H1 (cell line): ENCODE measurements at regions not wholly inside any gene's neighbourhood (a gene's known extent, or its start where the extent isn't known, plus 50 kb on each side); places are given as distances from the start of the nearest gene placed in this dataset.

Experiments used
- CTCF ChIA-PET: fragments of 300-600 bp; sonication (Branson Sonifier 250); formaldehyde crosslinking; loops from one replicate; lab custom pipeline; 2021; ENCODE audit not compliant: partially characterized antibody; lab: Charles Lee
- POLR2A ChIA-PET: fragments of 300-600 bp; sonication (Branson Sonifier 250); formaldehyde crosslinking; loops from one replicate; lab custom pipeline; 2021; ENCODE audit warnings: inconsistent platforms; ENCODE audit not compliant: partially characterized antibody; lab: Charles Lee
- DNase-seq, 2 experiments: peaks; one replicate each; pipeline versions ENCODE4 v3.0.0 to v3.0.0-alpha.2; 2010 to 2022; ENCODE audit warnings: low spot score in 2 of 2, low read depth in 1 of 2, mixed read lengths in 1 of 2
- FAIRE-seq: peaks from 2 replicates; lab custom pipeline; 2011; peaks lifted over from hg19 to GRCh38; lab: Jason Lieb, UNC
- H2AFZ ChIP-seq: 2 replicates; pipeline ENCODE4 v1.8.1; 2012; ENCODE audit warnings: low read length, inconsistent platforms
- H2AK5ac ChIP-seq: 2 replicates; pipeline ENCODE4 v1.6.1; 2013; ENCODE audit warnings: low read depth, low read length
- H2BK120ac ChIP-seq: replicated peaks from 2 replicates; pipeline ENCODE3; 2013; ENCODE audit warnings: low read depth, low read length, inconsistent platforms
- H2BK12ac ChIP-seq: 2 replicates; pipeline ENCODE4 v1.6.1; 2013; ENCODE audit warnings: low read depth, low read length
- H2BK15ac ChIP-seq: 2 replicates; pipeline ENCODE4 v1.6.1; 2013; ENCODE audit warnings: low read length
- H2BK20ac ChIP-seq: 2 replicates; pipeline ENCODE4 v1.6.1; 2013; ENCODE audit warnings: low read length
- H2BK5ac ChIP-seq: 2 replicates; pipeline ENCODE4 v1.6.1; 2013; ENCODE audit warnings: low read depth, low read length
- H3K14ac ChIP-seq: 2 replicates; pipeline ENCODE4 v1.6.1; 2013; ENCODE audit warnings: inconsistent platforms; ENCODE audit not compliant: insufficient read length
- H3K18ac ChIP-seq: 2 replicates; pipeline ENCODE4 v1.6.1; 2013; ENCODE audit warnings: low read length; ENCODE audit errors: extremely low read depth
- H3K23ac ChIP-seq: 2 replicates; pipeline ENCODE4 v1.6.1; 2013; ENCODE audit warnings: inconsistent platforms; ENCODE audit not compliant: insufficient read length
- H3K23me2 ChIP-seq: 2 replicates; pipeline ENCODE4 v1.6.1; 2013; ENCODE audit warnings: low read depth, low read length
- H3K27ac ChIP-seq: 2 replicates; pipeline ENCODE4 v1.6.1; 2011; ENCODE audit warnings: low read depth, low read length, inconsistent platforms
- H3K27me3 ChIP-seq, 4 experiments: replicated peaks in 1 of 4; 1 replicate in 1 of 4; 2 replicates in 3 of 4; pipeline versions ENCODE4 v1.6.1 to v1.8.1; 2011 to 2013; ENCODE audit warnings: low read length in 3 of 4, mild to moderate bottlenecking in 3 of 4, inconsistent platforms in 2 of 4, mixed read lengths in 2 of 4, moderate library complexity in 1 of 4; ENCODE audit not compliant: control insufficient read depth in 3 of 4, insufficient read depth in 3 of 4; ENCODE audit errors: extremely low read depth in 1 of 4
- H3K36me3 ChIP-seq, 4 experiments: 2 replicates each; pipeline versions ENCODE4 v1.6.1 to v1.8.1; 2011 to 2013; ENCODE audit warnings: mild to moderate bottlenecking in 4 of 4, low read length in 3 of 4, moderate library complexity in 2 of 4, control low read depth in 1 of 4, inconsistent platforms in 1 of 4; ENCODE audit not compliant: insufficient read depth in 4 of 4, control insufficient read depth in 2 of 4
- H3K4ac ChIP-seq: replicated peaks from 2 replicates; pipeline ENCODE3; 2013; ENCODE audit warnings: low read length, low read depth, mixed read lengths, inconsistent platforms; ENCODE audit not compliant: insufficient read length
- H3K4me1 ChIP-seq, 4 experiments: replicated peaks in 1 of 4; 1 replicate in 1 of 4; 2 replicates in 3 of 4; pipeline versions ENCODE4 v1.6.1 to v1.8.1; 2011 to 2013; ENCODE audit warnings: low read length in 3 of 4, inconsistent platforms in 2 of 4, mixed read lengths in 1 of 4; ENCODE audit not compliant: insufficient read depth in 4 of 4, control insufficient read depth in 3 of 4
- H3K4me2 ChIP-seq, 2 experiments: 2 replicates each; pipeline versions ENCODE4 v1.6.1 to v1.8.1; 2011 to 2013; ENCODE audit warnings: low read depth in 2 of 2, low read length in 2 of 2, control low read depth in 1 of 2, inconsistent platforms in 1 of 2, mild to moderate bottlenecking in 1 of 2; ENCODE audit not compliant: insufficient read depth in 1 of 2
- H3K4me3 ChIP-seq, 4 experiments: fragments of 200-600, 300-600 bp in 1 of 4; sonication (generic), shearing (Covaris generic), sonication (Bioruptor Twin) in 1 of 4; 2 replicates each; pipeline versions ENCODE4 v1.5.1 to v1.8.1; 2011 to 2016; ENCODE audit warnings: low read length in 4 of 4, low read depth in 3 of 4, control low read depth in 2 of 4, inconsistent platforms in 2 of 4, mild to moderate bottlenecking in 2 of 4, mixed read lengths in 1 of 4, moderate library complexity in 1 of 4; ENCODE audit not compliant: insufficient read depth in 2 of 4; ENCODE audit errors: extremely low read depth in 1 of 4
- H3K56ac ChIP-seq: replicated peaks from 2 replicates; pipeline ENCODE3; 2013; ENCODE audit warnings: low read depth, mild to moderate bottlenecking, mixed read lengths, low read length, inconsistent platforms; ENCODE audit not compliant: insufficient read length
- H3K79me1 ChIP-seq: 2 replicates; pipeline ENCODE4 v1.6.1; 2013; ENCODE audit warnings: low read depth, low read length, control low read depth
- H3K79me2 ChIP-seq, 2 experiments: 2 replicates each; pipeline versions ENCODE4 v1.6.1 to v1.8.1; 2012 to 2013; ENCODE audit warnings: low read length in 2 of 2, mild to moderate bottlenecking in 2 of 2, inconsistent platforms in 1 of 2; ENCODE audit not compliant: insufficient read depth in 2 of 2, control insufficient read depth in 1 of 2
- H3K9ac ChIP-seq, 4 experiments: replicated peaks in 1 of 4; 1 replicate in 1 of 4; 2 replicates in 3 of 4; pipeline versions ENCODE4 v1.6.1 to v1.8.1; 2011 to 2013; ENCODE audit warnings: low read depth in 3 of 4, low read length in 3 of 4, control low read depth in 2 of 4, mild to moderate bottlenecking in 2 of 4, moderate library complexity in 2 of 4, inconsistent platforms in 1 of 4; ENCODE audit errors: extremely low read depth in 1 of 4
- H3K9me3 ChIP-seq, 2 experiments: 2 replicates each; pipeline versions ENCODE4 v1.6.1 to v1.8.1; 2012 to 2013; ENCODE audit warnings: mild to moderate bottlenecking in 2 of 2, moderate library complexity in 2 of 2, control low read depth in 1 of 2, inconsistent platforms in 1 of 2, low read depth in 1 of 2, low read length in 1 of 2, mixed read lengths in 1 of 2; ENCODE audit not compliant: insufficient read depth in 2 of 2
- H4K20me1 ChIP-seq, 2 experiments: replicated peaks in 1 of 2; 2 replicates each; pipeline versions ENCODE3 to v1.8.1; 2011 to 2013; ENCODE audit warnings: inconsistent platforms in 2 of 2, low read length in 2 of 2, mild to moderate bottlenecking in 1 of 2; ENCODE audit not compliant: insufficient read depth in 2 of 2, control insufficient read depth in 1 of 2
- H4K5ac ChIP-seq: 2 replicates; pipeline ENCODE4 v1.6.1; 2013; ENCODE audit warnings: low read length, low read depth, mixed read lengths, inconsistent platforms; ENCODE audit not compliant: insufficient read length
- H4K8ac ChIP-seq: 2 replicates; pipeline ENCODE4 v1.8.0; 2013; ENCODE audit warnings: mild to moderate bottlenecking, moderate library complexity, low read length, inconsistent platforms; ENCODE audit not compliant: insufficient read depth; ENCODE audit errors: extremely low read depth
- H4K91ac ChIP-seq: replicated peaks from 2 replicates; pipeline ENCODE3; 2013; ENCODE audit warnings: low read length, mixed read lengths, inconsistent platforms; ENCODE audit not compliant: insufficient read length
- SP1 ChIP-seq: IDR thresholded peaks from 2 replicates; pipeline ENCODE4 v1.6.1; 2011; ENCODE audit warnings: low read depth, low read length
- WGBS, 2 experiments: shearing (Covaris generic) in 1 of 2; methylation state at CpG; one replicate each; pipeline versions ENCODE4 v1.1.6 to v1.1.7; 2013 to 2015; ENCODE audit warnings: low lambda C conversion rate in 2 of 2, mixed read lengths in 2 of 2, inconsistent platforms in 1 of 2, low coverage in 1 of 2, missing lambda C conversion rate in 1 of 2; ENCODE audit not compliant: insufficient replicate concordance in 2 of 2, insufficient coverage in 1 of 2, insufficient read length in 1 of 2; ENCODE audit errors: extremely low coverage in 1 of 2, missing lambda C conversion rate in 1 of 2; 5-methylcytosine and 5-hydroxymethylcytosine counted together

GRCh38 chr10:130778166-130778545 lies 533.4 kb downstream of the TCERG1L start:
- H3K27me3 ChIP-seq, result no peaks in the 10 kb centered on the region
- no peak overlapping the region for H3K18ac ChIP-seq
- no peaks in the 10 kb centered on the region for H3K23me2 ChIP-seq
- no peak overlapping the region for H3K27ac ChIP-seq
- H3K4me2 ChIP-seq, result no peak overlapping the region
- no peak overlapping the region for H3K4me3 ChIP-seq
- no peak overlapping the region for H2BK20ac ChIP-seq
- no peak overlapping the region for H2AFZ ChIP-seq
- H3K4me1 ChIP-seq, result no peaks in the 10 kb centered on the region
- no peak overlapping the region for H2AK5ac ChIP-seq
- peaks cover 0 to 2% of the 10 kb centered on the region in 2 experiments for H4K20me1 ChIP-seq
- DNase-seq, result no peak
- H2BK5ac ChIP-seq, result no peak overlapping the region
- H3K4ac ChIP-seq, result no peak overlapping the region
- H2BK12ac ChIP-seq, result no peak overlapping the region
- H2BK120ac ChIP-seq, result no peak overlapping the region
- H3K56ac ChIP-seq, result no peak overlapping the region
- CTCF ChIA-PET, result interaction anchor here (0.7 to 1.5 kb wide), 2 partner anchors 34 to 154 kb away, joined by 3 read pairs; no protein-coding TSS in a partner anchor
- no peak overlapping the region for H4K91ac ChIP-seq
- WGBS, 2 experiments, result 93% methylated on average over 7 of the region's 7 CpGs; no CpG with 5 or more reads in 1 of the 2 experiments
- no peaks in the 10 kb centered on the region for H3K79me2 ChIP-seq
- H2BK15ac ChIP-seq, result no peak overlapping the region
- H3K79me1 ChIP-seq, result no peaks in the 10 kb centered on the region
- H4K8ac ChIP-seq, result no peak overlapping the region; the same call in 1 of the 2 replicates
- H4K5ac ChIP-seq, result no peak overlapping the region
- no peak for FAIRE-seq
- no peak overlapping the region for H3K23ac ChIP-seq
- H3K36me3 ChIP-seq, result no peaks in the 10 kb centered on the region
- no peaks in the 10 kb centered on the region for H3K9me3 ChIP-seq
- no peak overlapping the region for H3K14ac ChIP-seq
- TF ChIP-seq SP1, result no peak
- no peak overlapping the region for H3K9ac ChIP-seq
- POLR2A ChIA-PET, result no interaction called here
